ENCODE measurements at regions not wholly inside any gene's neighbourhood (a gene's known extent, or its start where the extent isn't known, plus 50 kb on each side); places are given as distances from the start of the nearest gene placed in this dataset.
A peak's percentile ranks its signal among the peaks of the same experiment; 100 is the strongest.
"Not testable (repeated sequence)": the region's sequence is repeated elsewhere in the genome, so short reads cannot be mapped to it uniquely, and the experiment has no call there.

GRCh38 chr1:30090162-30090820 lies 633.1 kb downstream of the MATN1 start:
- no peak for DNase-seq (ENCODE audit: low spot score)

- DNase-seq (ENCODE audit: low spot score): no peak
Measured at GRCh38 chr1:30089024-30089430, 634.4 kb downstream of the MATN1 start.

DNA sequence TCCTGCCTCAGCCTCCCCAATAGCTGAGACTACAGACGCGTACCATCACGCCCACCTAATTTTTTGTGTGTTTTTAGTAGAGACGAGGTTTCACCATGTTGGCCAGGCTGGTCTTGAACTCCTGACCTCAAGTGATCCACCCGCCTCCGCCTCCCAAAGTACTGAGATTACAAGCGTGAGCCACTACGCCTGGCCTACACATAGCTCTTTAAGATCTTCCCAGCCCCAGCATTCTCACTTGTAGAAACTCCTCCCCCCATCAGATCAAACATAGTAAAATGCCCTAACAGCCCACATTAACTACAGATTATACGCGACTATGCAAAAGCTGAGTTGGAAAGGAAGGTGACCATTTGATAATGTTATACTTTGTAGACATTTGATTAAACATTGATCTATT lies 634.8 kb downstream of the MATN1 start:
- no peak for DNase-seq (ENCODE audit: low spot score)

DNA sequence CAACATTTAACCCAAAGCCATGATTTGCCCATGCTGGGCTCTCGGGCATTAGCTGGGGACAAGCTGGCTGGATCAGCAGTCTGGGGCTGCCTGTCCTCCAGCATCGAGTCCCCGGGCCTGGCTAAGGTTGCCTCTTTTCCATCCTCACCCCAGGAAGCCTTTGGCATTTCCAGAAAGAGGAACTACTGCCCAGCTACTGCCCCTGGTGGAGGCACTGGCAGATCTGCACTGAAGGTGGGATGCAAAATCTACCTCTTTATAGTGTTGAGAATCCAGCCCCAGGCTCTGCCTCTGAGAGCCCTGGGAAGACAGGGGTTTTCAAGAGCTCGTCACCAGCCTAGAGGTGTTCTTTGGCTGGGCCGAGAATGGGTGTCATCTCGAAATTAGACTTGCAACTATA lies 635.9 kb downstream of the MATN1 start:
- DNase-seq (ENCODE audit: low spot score): no peak

DNA sequence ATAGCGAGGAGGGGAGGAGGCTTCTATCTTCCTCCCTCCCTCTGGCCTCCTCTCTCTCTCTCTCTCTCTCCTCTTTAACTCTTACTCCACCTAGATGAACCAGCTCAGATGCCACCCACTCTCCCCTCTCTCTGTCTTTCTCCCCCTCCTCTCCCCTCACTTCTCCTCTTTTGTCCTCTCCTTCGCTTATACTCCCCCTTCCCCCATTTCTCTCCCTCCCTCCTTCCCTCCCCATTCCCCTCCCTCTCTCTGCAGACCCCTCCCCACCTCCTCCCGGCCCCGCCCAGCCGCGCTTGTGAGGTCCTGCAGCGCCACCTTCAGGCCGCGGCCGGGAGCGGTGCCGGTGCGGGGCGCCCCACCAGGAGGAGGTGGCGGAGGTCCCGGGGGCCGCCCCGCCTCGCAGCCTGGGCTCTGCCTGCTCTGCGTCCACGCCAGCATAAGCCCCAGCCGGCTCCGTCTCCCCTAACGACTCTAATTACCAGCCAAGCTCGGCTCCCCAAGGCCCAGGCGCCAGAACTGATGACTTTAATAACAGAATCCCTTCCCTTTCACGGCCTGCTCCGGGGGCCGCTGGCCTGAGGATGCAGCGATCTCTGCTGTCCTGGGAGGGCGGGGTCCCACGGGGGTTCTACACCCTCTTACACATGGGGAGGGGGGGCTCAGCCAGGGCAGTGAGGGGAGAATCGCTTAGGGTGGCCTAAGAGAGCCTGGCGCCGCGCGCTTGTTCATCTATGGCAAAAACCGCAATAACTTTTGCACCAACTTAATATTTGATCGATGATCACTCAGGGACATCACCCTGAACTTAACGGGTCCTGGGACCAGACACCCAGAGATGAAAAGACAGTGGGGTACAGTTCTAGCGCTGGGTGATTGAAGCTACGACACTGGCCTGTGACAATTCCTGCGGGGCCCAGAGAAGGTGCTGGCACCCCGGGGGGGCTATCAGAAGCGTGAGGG lies 637.3 kb downstream of the MATN1 start:
- DNase-seq (ENCODE audit: low spot score): peak; percentile 32

GRCh38 chr1:30084909-30085571 lies 638.3 kb downstream of the MATN1 start:
- no peak for DNase-seq (ENCODE audit: low spot score)

DNA sequence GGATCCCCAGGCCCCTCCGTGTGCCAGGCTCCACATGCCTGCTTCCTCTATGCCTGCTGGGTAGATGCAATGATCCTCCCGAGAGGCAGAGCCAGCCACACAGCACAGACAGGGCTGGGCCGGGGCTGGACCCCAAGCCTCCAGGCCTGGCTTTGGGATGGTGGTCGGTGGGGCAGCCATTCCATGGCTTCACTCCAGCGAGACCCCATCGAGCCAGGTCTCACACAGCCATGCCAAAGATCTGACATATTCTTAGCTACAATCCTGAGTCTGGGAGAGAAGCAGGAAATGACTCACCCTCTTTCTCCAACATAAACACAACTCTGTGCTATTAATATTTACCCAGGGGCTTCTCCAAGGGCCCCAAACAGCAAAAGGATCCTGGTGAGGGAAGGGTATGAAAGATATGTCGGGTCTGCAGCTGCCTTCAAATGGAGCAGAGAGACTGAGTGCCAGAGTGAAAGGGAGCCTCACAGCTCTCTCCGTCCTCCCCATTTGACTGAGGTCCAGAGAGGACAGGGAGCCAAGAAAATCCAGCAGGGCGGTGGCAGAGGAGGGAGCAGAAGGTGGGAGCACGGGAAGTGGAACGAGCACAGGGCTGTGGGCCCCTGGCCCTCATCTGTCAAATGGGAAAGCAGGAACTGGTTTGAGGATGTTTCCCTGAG lies 639.5 kb downstream of the MATN1 start:
- no peak for DNase-seq (ENCODE audit: low spot score)

GRCh38 chr1:30081379-30082102 lies 641.8 kb downstream of the MATN1 start:
- no peak for DNase-seq (ENCODE audit: low spot score)

DNA sequence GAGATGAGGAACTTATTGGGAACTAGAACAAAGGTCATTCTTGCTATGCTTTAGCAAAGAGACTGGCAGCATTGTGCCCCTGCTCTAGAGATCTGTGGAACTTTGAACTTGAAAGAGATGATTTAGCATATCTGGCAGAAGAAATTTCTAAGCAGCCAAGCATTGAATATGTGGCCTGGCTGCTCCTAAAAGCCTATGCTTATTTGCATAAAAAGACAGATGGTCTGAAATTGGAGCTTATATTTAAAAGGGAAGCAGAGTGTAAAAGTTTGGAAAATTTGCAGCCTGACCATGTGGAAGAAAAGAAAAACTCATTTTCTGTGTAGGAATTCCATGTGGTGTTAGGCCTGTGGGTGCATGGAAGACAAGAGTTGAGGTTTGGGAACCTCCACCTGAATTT lies 647.5 kb downstream of the MATN1 start:
- DNase-seq (ENCODE audit: low spot score): not testable (repeated sequence)

DNA sequence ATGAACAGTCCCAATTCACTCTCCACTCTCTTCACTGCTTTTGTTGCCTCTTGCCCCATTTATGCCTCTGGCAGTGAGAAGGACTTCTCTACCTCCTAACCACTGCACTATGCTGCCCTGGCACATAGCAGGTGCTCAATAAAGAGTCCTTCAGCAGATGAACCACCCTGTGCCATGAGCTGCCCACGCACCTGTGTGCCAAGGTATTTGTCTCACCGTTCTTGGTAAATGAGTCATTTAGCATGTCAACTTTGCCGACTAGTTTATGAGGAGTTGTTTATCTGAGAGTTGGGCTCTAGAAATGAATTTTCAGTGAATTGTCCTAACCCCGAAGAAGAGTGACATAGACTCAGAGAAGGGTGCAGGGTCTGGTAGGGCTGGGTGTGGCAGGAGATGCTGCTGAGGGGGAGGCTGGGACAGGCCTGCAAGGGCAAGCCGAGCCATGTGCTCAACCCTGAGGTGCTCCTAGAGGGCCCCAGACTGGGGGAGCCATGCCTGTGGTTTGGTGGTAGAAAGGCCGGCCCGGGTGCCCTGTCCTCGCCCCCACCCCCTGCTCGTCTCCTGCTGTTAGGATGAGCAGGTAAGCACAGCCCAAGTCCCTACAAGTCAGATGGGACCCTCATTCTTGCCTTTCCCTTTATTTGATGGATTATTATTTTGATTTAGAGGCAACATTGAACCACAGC lies 654.5 kb downstream of the MATN1 start:
- no peak for DNase-seq (ENCODE audit: low spot score)

DNA sequence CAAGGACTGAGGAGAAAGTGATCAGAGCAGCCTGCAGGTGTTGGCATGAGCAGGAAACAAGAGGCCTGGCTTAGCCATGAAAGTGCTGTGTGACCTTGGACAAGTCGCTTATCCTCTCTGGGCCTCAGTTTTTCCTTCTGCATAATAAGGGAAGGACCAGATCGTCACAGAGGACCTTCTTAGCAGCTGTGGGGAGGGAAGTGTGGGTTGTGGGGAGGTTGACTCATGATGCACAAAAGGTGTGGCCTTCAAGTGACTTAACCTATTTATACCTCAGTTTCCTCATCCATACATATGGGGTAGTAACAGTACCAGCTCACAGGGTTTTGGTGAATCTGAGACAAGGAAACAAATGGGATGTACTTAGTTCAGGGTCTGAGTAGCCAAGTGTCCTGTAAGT lies 658.8 kb downstream of the MATN1 start:
- DNase-seq (ENCODE audit: low spot score): no peak

DNA sequence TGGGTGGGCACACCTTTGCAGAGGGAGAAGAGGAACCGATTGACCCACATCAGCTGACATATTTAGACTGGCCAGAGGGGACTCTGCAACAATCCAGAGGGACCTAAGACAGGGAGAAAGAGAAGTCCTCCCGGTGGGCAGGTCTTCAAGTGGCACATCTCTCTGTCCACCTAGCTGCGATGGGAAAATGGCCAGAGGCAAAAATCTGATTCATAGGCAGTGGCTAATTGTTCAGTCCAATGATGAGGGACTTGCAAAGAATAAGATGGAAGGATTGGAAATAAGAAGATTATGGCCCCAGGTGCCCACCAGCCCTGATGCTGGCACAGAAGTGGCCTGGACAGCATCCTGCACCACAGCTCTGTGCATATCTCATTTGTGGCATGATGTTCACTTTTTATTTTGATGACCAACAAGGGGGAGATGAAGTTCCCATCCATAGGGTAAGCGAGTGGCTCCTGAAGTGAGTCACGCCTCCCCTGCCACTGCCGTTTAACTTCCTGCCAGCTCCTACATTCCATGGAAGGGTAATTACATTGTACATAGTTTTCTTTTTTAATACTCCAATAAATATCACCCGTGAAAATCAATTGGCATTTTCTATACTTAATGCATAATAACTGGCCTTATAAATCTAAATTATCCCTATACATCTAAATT lies 659.6 kb downstream of the MATN1 start:
- DNase-seq (ENCODE audit: low spot score): no peak

- DNase-seq (ENCODE audit: low spot score): no peak
Measured at GRCh38 chr1:30061292-30062220, 661.8 kb downstream of the MATN1 start.

DNA sequence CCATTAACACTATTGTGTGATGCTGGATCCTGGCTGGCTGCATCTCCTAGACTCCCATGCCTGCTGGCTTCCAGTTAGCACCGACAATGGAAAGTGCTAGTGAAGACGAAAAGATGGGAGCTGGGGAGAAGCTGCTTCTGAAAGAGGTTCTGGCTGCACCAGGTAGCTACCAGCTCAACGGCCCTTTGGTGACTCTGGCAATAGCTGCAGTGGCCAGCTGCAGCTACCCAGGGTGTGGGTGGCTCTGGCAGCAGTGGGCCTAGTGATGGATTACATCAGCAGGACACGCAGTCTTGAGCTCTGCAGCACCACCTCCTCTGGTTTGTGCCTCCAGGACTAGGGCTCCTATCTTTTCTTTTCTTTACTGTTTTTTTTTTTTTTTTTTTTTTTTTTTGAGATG lies 662.6 kb downstream of the MATN1 start:
- no peak for DNase-seq (ENCODE audit: low spot score)

- no peak for DNase-seq (ENCODE audit: low spot score)
Measured at GRCh38 chr1:30058970-30059369, 664.4 kb downstream of the MATN1 start.

- no peak for DNase-seq (ENCODE audit: low spot score)
Measured at GRCh38 chr1:30054126-30054525, 669.3 kb downstream of the MATN1 start.

DNA sequence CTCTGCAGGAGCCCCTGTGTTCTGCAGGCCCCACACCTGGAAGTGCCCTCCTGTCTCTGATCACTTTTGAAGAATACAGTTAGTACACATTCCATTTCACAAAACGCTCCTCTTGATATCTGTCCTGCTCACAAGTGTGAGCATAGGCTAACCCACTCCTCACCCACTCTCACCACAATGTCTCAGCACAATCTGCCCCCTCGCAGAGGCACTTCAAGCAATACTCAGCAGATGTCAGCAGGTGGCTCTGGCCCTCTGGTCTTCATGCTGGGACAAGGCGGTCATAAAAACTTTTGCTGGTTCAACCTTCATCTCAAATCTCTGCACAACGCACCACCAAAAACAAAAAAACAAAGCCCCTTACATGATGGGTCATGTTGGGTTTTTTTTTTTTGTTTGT lies 671.2 kb downstream of the MATN1 start:
- no peak for DNase-seq (ENCODE audit: low spot score)

DNA sequence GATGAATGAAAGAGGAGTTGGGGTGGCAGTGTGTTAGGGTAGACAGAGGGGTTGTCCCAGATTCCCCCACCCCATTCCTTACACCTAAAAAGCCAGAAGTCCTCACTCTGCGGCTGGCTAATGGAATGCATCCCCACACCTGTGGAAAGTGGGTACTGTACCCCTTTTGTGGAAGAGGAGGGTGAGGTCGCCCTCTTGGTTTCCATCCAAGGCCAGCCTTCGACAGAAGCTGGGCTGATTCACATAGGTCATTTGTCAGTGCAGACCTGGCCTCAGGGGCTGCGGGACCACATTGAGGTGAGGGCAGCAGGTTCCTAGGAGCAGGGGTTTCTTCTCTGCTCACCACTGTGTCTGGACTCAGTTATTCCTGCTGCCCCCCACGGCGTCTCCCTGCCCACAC lies 671.6 kb downstream of the MATN1 start:
- no peak for DNase-seq (ENCODE audit: low spot score)

DNA sequence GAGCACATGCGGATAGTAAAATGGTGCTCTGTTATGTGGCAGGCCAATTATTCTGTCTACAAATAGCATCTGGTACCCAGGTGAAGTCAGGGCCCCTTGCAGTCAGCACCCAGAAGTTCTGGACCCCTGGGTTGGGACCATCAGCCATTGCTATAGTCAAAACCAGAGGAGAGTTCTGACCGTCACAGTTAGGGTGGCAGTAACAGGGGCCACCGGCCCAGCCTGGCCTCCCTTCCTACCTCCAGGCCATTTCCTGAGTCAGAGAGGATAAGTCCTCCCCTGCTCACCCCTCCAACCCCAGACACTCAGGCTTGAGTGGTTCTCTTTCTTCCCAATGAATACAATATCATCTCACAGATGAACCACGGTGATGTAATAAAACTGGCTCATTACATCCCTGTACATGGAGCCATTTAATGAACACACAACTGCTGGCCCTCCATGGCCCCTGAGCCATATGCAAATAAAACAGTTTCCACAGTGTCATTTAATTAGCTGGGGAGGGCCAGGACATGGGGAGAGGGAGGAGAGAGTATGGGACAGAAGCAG lies 673.6 kb downstream of the MATN1 start:
- no peak for DNase-seq (ENCODE audit: low spot score)

Measured in activated CD4-positive, alpha-beta T cell treated with anti-CD3 and anti-CD28 coated beads, Interleukin-2, Interleukin-4, amounts not matched to agents 100 ng/mL and 50 ng/mL, durations not matched to agents 16 hours and 8 hours (primary cell).